ENCODE measurements at regions not wholly inside any gene's neighbourhood (a gene's known extent, or its start where the extent isn't known, plus 50 kb on each side); places are given as distances from the start of the nearest gene placed in this dataset.

DNA sequence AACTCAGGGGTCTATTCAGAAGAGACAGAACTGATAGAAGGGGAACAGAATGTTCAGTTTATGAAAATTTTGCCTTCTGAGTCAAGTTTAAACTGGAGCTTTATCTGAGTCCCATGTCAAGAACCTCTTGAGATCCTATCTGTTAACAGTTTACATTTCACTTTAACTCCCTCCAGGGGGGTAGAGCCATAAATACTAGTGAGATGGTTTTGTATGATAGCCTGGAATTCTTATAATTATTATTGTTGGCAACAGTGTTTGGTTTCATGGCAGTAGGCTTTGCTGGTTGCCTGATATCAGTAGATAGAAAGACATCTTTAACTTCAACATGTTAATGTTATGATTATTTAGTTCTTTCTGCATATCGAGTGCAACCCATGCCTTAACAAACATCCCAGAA, 498.5 kb downstream of the INSC start:
- no peak for TF ChIP-seq POLR2A (IDR thresholded peaks at IDR 0.05; ENCODE audit: low read depth, low read length)
- no peak for TF ChIP-seq TAF1 (IDR thresholded peaks at IDR 0.05; ENCODE audit: low read depth, low read length)
- no peak for TF ChIP-seq POLR2AphosphoS5 (IDR thresholded peaks at IDR 0.05; ENCODE audit: low read depth, low read length)
- no peak for TF ChIP-seq SPI1 (IDR thresholded peaks at IDR 0.05; ENCODE audit: low read depth, low read length)
- no peak for TF ChIP-seq POU2F2 (IDR thresholded peaks at IDR 0.05; ENCODE audit: low read depth, low read length)
- no peak for TF ChIP-seq PAX5 (IDR thresholded peaks at IDR 0.05; ENCODE audit: insufficient read depth, low read length, severe bottlenecking)
